Globus pallidus (tissue), 1 donor: ENCODE measurements at regions not wholly inside any gene's neighbourhood (a gene's known extent, or its start where the extent isn't known, plus 50 kb on each side); places are given as distances from the start of the nearest gene placed in this dataset.
A peak's percentile ranks its signal among the peaks of the same experiment; 100 is the strongest.

Source experiments
- DNase-seq: peaks from one replicate; pipeline ENCODE4 v3.0.0-alpha.2; 2015; ENCODE audit warnings: low spot score

GRCh38 chr6:167049275-167049674 lies 50.1 kb downstream of the CEP43 start:
- DNase-seq: peak; percentile 70

DNA sequence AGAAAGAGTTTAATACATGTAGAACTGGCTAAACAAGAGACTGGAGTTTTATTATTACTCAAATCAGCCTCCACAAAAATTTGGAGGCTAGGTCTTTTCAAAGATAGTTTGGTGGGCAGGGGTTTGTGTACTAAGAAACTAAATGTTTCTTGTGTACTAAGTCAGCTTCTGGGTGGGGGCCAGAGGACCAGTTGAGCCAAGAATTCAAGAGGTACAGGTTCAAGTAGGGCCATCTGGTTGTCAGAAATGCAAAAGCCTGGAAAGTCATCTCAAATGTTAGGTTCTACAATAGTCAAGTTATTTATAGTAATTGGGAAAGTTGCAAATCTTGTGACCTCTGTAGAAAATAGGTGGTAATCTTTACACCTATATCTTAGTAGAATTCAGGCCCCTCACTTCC lies 51.7 kb downstream of the CEP43 start:
- DNase-seq: no peak

- no peak for DNase-seq
Observed at GRCh38 chr6:167053895-167054530, 54.8 kb downstream of the CEP43 start.

DNA sequence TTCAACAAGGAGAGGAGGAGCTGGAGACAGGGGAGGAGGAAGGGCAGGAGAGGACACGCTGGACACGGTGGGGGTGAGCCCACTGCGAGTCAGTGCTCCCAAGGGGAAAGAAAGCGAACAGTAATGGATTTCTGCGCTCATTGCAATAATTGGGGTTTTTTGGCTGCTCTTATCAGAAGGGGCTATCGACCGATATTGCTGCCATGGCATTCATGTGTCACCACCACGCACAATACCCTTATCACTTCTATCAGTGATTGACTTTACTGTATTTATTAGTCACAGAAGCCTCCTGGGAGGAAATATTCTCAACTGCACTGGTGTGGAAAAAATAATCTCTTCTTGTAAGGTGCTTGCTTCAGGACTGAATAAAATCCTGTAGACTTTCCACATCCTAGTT lies 55.8 kb downstream of the CEP43 start:
- no peak for DNase-seq

DNA sequence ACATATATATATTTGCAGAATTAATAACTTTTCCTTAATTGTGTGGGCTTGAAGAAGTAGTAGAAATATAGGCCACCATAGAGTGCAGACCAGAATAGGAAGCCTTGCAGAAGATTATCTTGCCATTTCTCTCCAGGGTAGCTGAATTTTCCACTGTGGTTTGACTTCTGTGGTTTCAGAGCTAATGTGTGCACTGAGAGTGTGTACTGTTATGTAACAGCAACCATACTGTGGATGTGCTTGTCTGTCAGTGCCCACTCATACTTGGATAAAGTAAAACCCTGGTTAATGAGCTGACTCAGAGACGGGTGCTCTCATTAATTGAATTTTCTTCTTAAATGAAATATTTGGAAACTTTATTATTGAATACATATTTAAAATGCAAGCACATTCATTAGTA lies 57.2 kb downstream of the CEP43 start:
- peak; percentile 13 for DNase-seq

GRCh38 chr6:167058261-167058660 lies 59.1 kb downstream of the CEP43 start:
- no peak for DNase-seq
